Neural progenitor cell (in vitro differentiated cells): ENCODE measurements at regions not wholly inside any gene's neighbourhood (a gene's known extent, or its start where the extent isn't known, plus 50 kb on each side); places are given as distances from the start of the nearest gene placed in this dataset.

ENCODE experiments used
- DNase-seq: peaks from one replicate; pipeline ENCODE4 v3.0.0-alpha.2; 2016; ENCODE audit warnings: low spot score
- H2AFZ ChIP-seq: fragments of 200-600 bp; sonication (generic); replicated peaks from 2 replicates; pipeline ENCODE4 v1.6.1; 2016; ENCODE audit warnings: antibody characterized with exemption
- H3F3A ChIP-seq: fragments of 200-600 bp; sonication (generic); 2 replicates; pipeline ENCODE4 v1.6.1; 2016; ENCODE audit warnings: antibody characterized with exemption, low read depth
- H3K27ac ChIP-seq: fragments of 200-600 bp; sonication (generic); 2 replicates; pipeline ENCODE4 v1.5.1; 2016; ENCODE audit warnings: mild to moderate bottlenecking
- H3K27me3 ChIP-seq: fragments of 200-600 bp; sonication (generic); 2 replicates; pipeline ENCODE4 v1.6.1; 2016; ENCODE audit warnings: mild to moderate bottlenecking, moderate library complexity
- H3K36me3 ChIP-seq: fragments of 200-600 bp; sonication (generic); 2 replicates; pipeline ENCODE4 v1.5.1; 2016
- H3K4me1 ChIP-seq: fragments of 200-600 bp; sonication (generic); 2 replicates; pipeline ENCODE4 v1.6.1; 2016; ENCODE audit warnings: mixed run types
- H3K4me2 ChIP-seq: fragments of 200-600 bp; sonication (generic); 2 replicates; pipeline ENCODE4 v1.6.1; 2016
- H3K4me3 ChIP-seq: fragments of 200-600 bp; sonication (generic); 2 replicates; pipeline ENCODE4 v1.5.1; 2016
- H3K79me2 ChIP-seq: fragments of 200-600 bp; sonication (generic); 2 replicates; pipeline ENCODE4 v1.6.1; 2016; ENCODE audit warnings: low read depth
- H3K9ac ChIP-seq: fragments of 200-600 bp; sonication (generic); 2 replicates; pipeline ENCODE4 v1.6.1; 2016
- H3K9me3 ChIP-seq: fragments of 200-600 bp; sonication (generic); 2 replicates; pipeline ENCODE4 v1.5.1; 2016; ENCODE audit warnings: low read depth
- H4K20me1 ChIP-seq: fragments of 200-600 bp; sonication (generic); 2 replicates; pipeline ENCODE4 v1.6.1; 2016; ENCODE audit warnings: low read depth
- H3K27ac Mint-ChIP-seq: 3 replicates; pipeline ENCODE4 v1.8.0; 2021; ENCODE audit warnings: mixed read lengths
- H3K27me3 Mint-ChIP-seq: 2 replicates; pipeline ENCODE4 v1.8.0; 2022; ENCODE audit warnings: low read depth, mild to moderate bottlenecking, inconsistent platforms, moderate library complexity, mixed read lengths; ENCODE audit not compliant: insufficient read depth
- H3K36me3 Mint-ChIP-seq: 3 replicates; pipeline ENCODE4 v1.8.0; 2021; ENCODE audit warnings: mixed read lengths
- H3K4me1 Mint-ChIP-seq: 3 replicates; pipeline ENCODE4 v1.8.0; 2021; ENCODE audit warnings: mixed read lengths
- H3K4me3 Mint-ChIP-seq: 3 replicates; pipeline ENCODE4 v1.8.0; 2021; ENCODE audit warnings: mild to moderate bottlenecking, moderate library complexity, mixed read lengths
- H3K9me3 Mint-ChIP-seq: 3 replicates; pipeline ENCODE4 v1.8.0; 2020; ENCODE audit warnings: mixed read lengths
- EZH2 ChIP-seq: fragments of 200-600 bp; sonication (generic); IDR thresholded peaks from 2 replicates; pipeline ENCODE4 v1.6.1; 2017; ENCODE audit warnings: antibody characterized with exemption, mild to moderate bottlenecking, moderate library complexity
- EZH2phosphoT487 ChIP-seq: fragments of 200-600 bp; sonication (generic); IDR thresholded peaks from 2 replicates; pipeline ENCODE4 v1.6.1; 2017; ENCODE audit warnings: antibody characterized with exemption
- TF ChIP-seq, protein P1 (sequence below): fragments of 200-600 bp; sonication (generic); IDR thresholded peaks from 2 replicates; pipeline ENCODE4 v1.5.1; 2017; ENCODE audit warnings: antibody characterized with exemption, mild to moderate bottlenecking

DNA sequence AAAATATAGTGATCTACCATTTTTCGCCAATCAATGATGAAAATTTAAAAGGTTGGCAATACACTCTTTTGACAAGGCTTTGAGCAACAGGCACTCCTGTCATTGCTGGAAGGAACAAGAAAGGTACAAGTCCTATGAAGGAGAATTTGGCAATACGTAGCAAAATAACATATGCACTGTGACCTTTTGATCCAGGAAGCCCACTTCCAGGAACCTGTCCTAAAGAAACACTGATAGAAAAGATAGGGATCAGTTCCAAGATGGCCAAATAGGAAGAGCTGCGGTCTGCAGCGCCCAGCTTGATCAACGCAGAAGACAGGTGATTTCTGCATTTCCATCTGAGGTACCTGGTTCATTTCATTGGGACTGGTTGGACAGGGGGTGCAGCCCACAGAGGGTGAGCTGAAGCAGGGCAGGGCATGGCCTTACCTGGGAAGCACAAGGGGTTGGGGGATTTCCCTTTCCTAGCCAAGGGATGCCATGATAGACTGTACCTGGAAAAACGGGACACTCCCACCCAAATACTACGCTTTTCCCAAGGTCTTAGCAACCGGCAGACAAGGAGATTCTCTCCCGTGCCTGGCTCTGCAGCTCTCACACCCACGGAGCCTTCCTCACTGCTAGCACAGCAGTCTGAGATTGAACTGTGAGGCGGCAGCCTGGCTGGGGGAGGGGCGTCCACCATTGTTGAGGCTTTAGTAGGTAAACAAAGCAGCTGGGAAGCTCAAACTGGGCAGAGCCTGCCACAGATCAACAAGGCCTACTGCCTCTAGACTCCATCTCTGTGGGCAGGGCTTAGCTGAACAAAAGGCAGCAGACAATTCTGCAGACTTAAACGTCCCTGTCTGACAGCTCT is 69.7 kb upstream of the GALNT18 start:
- H3K9ac ChIP-seq: no peak overlapping the region

DNA sequence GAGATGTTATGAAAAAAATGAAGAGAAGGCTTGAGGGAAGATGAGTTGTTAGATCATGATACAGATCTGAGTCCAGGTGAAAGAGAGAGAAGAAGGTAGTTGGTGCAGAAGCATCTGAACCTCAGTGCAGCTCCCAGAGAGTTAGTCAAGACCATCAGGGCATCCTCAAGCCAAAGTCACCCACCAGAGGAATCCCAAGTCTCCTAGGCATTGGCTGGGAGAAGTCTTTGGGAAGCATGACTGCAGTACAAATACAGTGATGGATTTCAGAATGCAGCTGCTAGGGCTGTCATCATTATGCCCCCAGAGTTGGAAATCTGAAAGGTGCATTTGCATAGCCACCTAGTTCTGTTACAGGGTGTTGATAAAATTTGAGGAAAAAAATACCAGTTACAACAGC is 59.7 kb upstream of the GALNT18 start:
- no peaks in the 10 kb centered on the region for H3F3A ChIP-seq
- Mint-ChIP-seq H3K36me3 (no peaks in the 10 kb centered on the region), H3K4me1 (no peaks in the 10 kb centered on the region), H3K4me3 (no peak overlapping the region), H3K27me3 (no peaks in the 10 kb centered on the region), H3K27ac (no peak overlapping the region), H3K9me3 (peaks cover 2% of the 10 kb centered on the region)
- no peak overlapping the region for H3K4me3 ChIP-seq
- no peak overlapping the region for H3K9ac ChIP-seq
- H3K4me2 ChIP-seq: no peak overlapping the region
- no peak overlapping the region for H2AFZ ChIP-seq
- H3K36me3 ChIP-seq: no peaks in the 10 kb centered on the region
- TF ChIP-seq, protein P1, sequence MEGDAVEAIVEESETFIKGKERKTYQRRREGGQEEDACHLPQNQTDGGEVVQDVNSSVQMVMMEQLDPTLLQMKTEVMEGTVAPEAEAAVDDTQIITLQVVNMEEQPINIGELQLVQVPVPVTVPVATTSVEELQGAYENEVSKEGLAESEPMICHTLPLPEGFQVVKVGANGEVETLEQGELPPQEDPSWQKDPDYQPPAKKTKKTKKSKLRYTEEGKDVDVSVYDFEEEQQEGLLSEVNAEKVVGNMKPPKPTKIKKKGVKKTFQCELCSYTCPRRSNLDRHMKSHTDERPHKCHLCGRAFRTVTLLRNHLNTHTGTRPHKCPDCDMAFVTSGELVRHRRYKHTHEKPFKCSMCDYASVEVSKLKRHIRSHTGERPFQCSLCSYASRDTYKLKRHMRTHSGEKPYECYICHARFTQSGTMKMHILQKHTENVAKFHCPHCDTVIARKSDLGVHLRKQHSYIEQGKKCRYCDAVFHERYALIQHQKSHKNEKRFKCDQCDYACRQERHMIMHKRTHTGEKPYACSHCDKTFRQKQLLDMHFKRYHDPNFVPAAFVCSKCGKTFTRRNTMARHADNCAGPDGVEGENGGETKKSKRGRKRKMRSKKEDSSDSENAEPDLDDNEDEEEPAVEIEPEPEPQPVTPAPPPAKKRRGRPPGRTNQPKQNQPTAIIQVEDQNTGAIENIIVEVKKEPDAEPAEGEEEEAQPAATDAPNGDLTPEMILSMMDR: no peak
- peaks cover 3% of the 10 kb centered on the region for H3K4me1 ChIP-seq
- H4K20me1 ChIP-seq: no peaks in the 10 kb centered on the region
- no peaks in the 10 kb centered on the region for H3K9me3 ChIP-seq
- no peaks in the 10 kb centered on the region for H3K27me3 ChIP-seq
- H3K79me2 ChIP-seq: no peaks in the 10 kb centered on the region
- DNase-seq: no peak
- no peak overlapping the region for H3K27ac ChIP-seq

More for the DNA sequence above, 69.7 kb upstream of the GALNT18 start:
- Histone ChIP-seq H3K4me1 (peaks cover 17% of the 10 kb centered on the region), H2AFZ (peak overlapping the region; percentile 74), H3F3A (peaks cover 16% of the 10 kb centered on the region), H3K27me3 (no peaks in the 10 kb centered on the region), H3K79me2 (no peaks in the 10 kb centered on the region), H4K20me1 (no peaks in the 10 kb centered on the region), H3K27ac (peak overlapping the region; percentile 27), H3K4me2 (peak overlapping the region; percentile 68), H3K9me3 (no peaks in the 10 kb centered on the region), H3K36me3 (no peaks in the 10 kb centered on the region), H3K4me3 (peak overlapping the region; percentile 31)
- Mint-ChIP-seq H3K9me3 (peaks cover 13% of the 10 kb centered on the region), H3K36me3 (peaks cover 5% of the 10 kb centered on the region), H3K4me1 (peaks cover 17% of the 10 kb centered on the region), H3K4me3 (peak overlapping the region; percentile 55), H3K27me3 (peaks cover 4% of the 10 kb centered on the region), H3K27ac (peak overlapping the region; percentile 86)
- TF ChIP-seq EZH2phosphoT487 (no peak), EZH2 (no peak)
- TF ChIP-seq, protein P1: no peak
- peak; percentile 93 for DNase-seq

DNA sequence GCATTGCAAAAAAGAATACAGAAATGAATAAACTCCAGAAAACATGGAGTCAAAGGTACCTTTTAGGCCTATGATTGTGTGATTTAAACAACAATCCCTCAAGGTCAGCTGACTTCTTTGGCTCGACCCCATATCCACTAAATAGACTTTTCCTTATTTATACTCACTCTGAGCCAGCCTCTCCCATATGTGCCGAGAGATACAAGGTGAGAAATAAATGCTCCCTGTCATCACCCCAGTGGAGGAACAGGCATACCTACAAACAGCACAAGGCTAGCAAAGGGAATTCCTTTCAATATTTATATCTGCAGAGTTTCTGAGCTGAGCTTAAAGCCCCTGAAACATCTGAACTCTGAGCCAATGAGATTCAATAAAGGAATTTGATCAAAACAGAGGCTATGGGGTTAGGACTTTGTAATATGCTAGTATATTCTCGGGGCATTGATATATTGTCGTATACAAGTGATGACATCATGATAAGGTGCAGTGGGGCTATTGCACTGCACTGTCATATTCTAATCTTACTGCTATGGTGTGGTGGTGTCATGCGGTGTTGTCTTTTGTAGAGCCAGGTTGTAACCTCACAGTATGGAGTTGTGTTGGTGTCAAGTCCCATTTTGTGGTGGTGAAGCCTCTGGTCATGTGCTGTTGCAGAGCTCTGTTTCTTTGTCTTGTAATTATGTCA is 56.0 kb upstream of the GALNT18 start:
- Histone ChIP-seq H3K4me1 (peaks cover 5% of the 10 kb centered on the region), H2AFZ (no peak overlapping the region), H3K27me3 (no peaks in the 10 kb centered on the region), H3K9ac (no peak overlapping the region), H3K4me2 (no peak overlapping the region), H3K4me3 (no peak overlapping the region), H3K27ac (no peak overlapping the region), H4K20me1 (no peaks in the 10 kb centered on the region), H3K79me2 (no peaks in the 10 kb centered on the region), H3F3A (no peaks in the 10 kb centered on the region), H3K9me3 (no peaks in the 10 kb centered on the region), H3K36me3 (no peaks in the 10 kb centered on the region)
- Mint-ChIP-seq H3K27ac (no peak overlapping the region), H3K36me3 (no peaks in the 10 kb centered on the region), H3K9me3 (no peaks in the 10 kb centered on the region), H3K4me1 (no peaks in the 10 kb centered on the region), H3K27me3 (peaks cover 2% of the 10 kb centered on the region), H3K4me3 (no peak overlapping the region)
- TF ChIP-seq EZH2: no peak
- TF ChIP-seq EZH2phosphoT487: no peak
- TF ChIP-seq, protein P1: no peak
- no peak for DNase-seq
